ENCODE measurements at regions not wholly inside any gene's neighbourhood (a gene's known extent, or its start where the extent isn't known, plus 50 kb on each side); places are given as distances from the start of the nearest gene placed in this dataset.

- Histone ChIP-seq H3K27me3 (ENCODE audit: insufficient read depth, insufficient read length) (no peaks in the 10 kb centered on the region), H3K36me3 (ENCODE audit: insufficient read depth, insufficient read length, low read length) (no peaks in the 10 kb centered on the region), H3K9ac (ENCODE audit: insufficient read length, low read depth) (no peak overlapping the region), H3K4me3 (ENCODE audit: insufficient read length, low read depth) (no peak overlapping the region), H3K9me3 (ENCODE audit: insufficient read depth, low read length) (peaks cover 7% of the 10 kb centered on the region), H3K4me1 (ENCODE audit: insufficient read depth, insufficient read length) (no peaks in the 10 kb centered on the region)
- TF ChIP-seq SUZ12 (IDR thresholded peaks at IDR 0.05; ENCODE audit: extremely low read depth, insufficient read depth, insufficient read length) = no peak
- no peak for TF ChIP-seq YY1 (IDR thresholded peaks at IDR 0.05; ENCODE audit: insufficient read depth, insufficient read length)
- TF ChIP-seq ZNF274 (IDR thresholded peaks at IDR 0.05; ENCODE audit: low read depth, low read length) = no peak
- no peak for DNase-seq (ENCODE audit: low read depth, low spot score)
These were observed 73.9 kb upstream of the HK2 start for GRCh38 chr2:74759986-74760385.

GRCh38 chr2:74760875-74761630 is 72.9 kb upstream of the HK2 start:
- Histone ChIP-seq H3K36me3 (ENCODE audit: insufficient read depth, insufficient read length, low read length) (no peaks in the 10 kb centered on the region), H3K4me1 (ENCODE audit: insufficient read depth, insufficient read length) (no peaks in the 10 kb centered on the region), H3K27me3 (ENCODE audit: insufficient read depth, insufficient read length) (no peaks in the 10 kb centered on the region), H3K4me3 (ENCODE audit: insufficient read length, low read depth) (no peak overlapping the region), H3K9ac (ENCODE audit: insufficient read length, low read depth) (no peak overlapping the region), H3K9me3 (ENCODE audit: insufficient read depth, low read length) (peaks cover 7% of the 10 kb centered on the region)
- no peak for TF ChIP-seq SUZ12 (IDR thresholded peaks at IDR 0.05; ENCODE audit: extremely low read depth, insufficient read depth, insufficient read length)
- TF ChIP-seq ZNF274 (IDR thresholded peaks at IDR 0.05; ENCODE audit: low read depth, low read length) = no peak
- TF ChIP-seq YY1 (IDR thresholded peaks at IDR 0.05; ENCODE audit: insufficient read depth, insufficient read length) = no peak
- DNase-seq (ENCODE audit: low read depth, low spot score) = no peak

- no peaks in the 10 kb centered on the region for H3K36me3 ChIP-seq (ENCODE audit: insufficient read depth, insufficient read length, low read length)
- DNase-seq (ENCODE audit: low read depth, low spot score) = no peak
- no peak overlapping the region for H3K4me3 ChIP-seq (ENCODE audit: insufficient read length, low read depth)
- no peak overlapping the region for H3K9ac ChIP-seq (ENCODE audit: insufficient read length, low read depth)
- H3K4me1 ChIP-seq (ENCODE audit: insufficient read depth, insufficient read length) = no peaks in the 10 kb centered on the region
- H3K27me3 ChIP-seq (ENCODE audit: insufficient read depth, insufficient read length) = no peaks in the 10 kb centered on the region
- TF ChIP-seq ZNF274 (IDR thresholded peaks at IDR 0.05; ENCODE audit: low read depth, low read length) (no peak), SUZ12 (IDR thresholded peaks at IDR 0.05; ENCODE audit: extremely low read depth, insufficient read depth, insufficient read length) (no peak), YY1 (IDR thresholded peaks at IDR 0.05; ENCODE audit: insufficient read depth, insufficient read length) (no peak)
- H3K9me3 ChIP-seq (ENCODE audit: insufficient read depth, low read length) = peaks cover 3% of the 10 kb centered on the region; the same call in 1 of the 2 replicates
These were observed 71.1 kb upstream of the HK2 start for GRCh38 chr2:74762789-74763188.

GRCh38 chr2:74763962-74764428 is 69.9 kb upstream of the HK2 start:
- Histone ChIP-seq H3K4me3 (ENCODE audit: insufficient read length, low read depth) (no peak overlapping the region), H3K9ac (ENCODE audit: insufficient read length, low read depth) (no peak overlapping the region), H3K4me1 (ENCODE audit: insufficient read depth, insufficient read length) (no peaks in the 10 kb centered on the region), H3K27me3 (ENCODE audit: insufficient read depth, insufficient read length) (no peaks in the 10 kb centered on the region), H3K9me3 (ENCODE audit: insufficient read depth, low read length) (0 out of 2 replicates have a peak, but pooled peaks cover 3% of the 10 kb centered on the region), H3K36me3 (ENCODE audit: insufficient read depth, insufficient read length, low read length) (no peaks in the 10 kb centered on the region)
- no peak for DNase-seq (ENCODE audit: low read depth, low spot score)
- no peak for TF ChIP-seq SUZ12 (IDR thresholded peaks at IDR 0.05; ENCODE audit: extremely low read depth, insufficient read depth, insufficient read length)
- TF ChIP-seq ZNF274 (IDR thresholded peaks at IDR 0.05; ENCODE audit: low read depth, low read length) = no peak
- no peak for TF ChIP-seq YY1 (IDR thresholded peaks at IDR 0.05; ENCODE audit: insufficient read depth, insufficient read length)

GRCh38 chr2:74764429-74765272 is 69.3 kb upstream of the HK2 start:
- H3K27me3 ChIP-seq (ENCODE audit: insufficient read depth, insufficient read length) = no peaks in the 10 kb centered on the region
- 0 out of 2 replicates have a peak, but pooled peaks cover 3% of the 10 kb centered on the region for H3K9me3 ChIP-seq (ENCODE audit: insufficient read depth, low read length)
- no peak for TF ChIP-seq SUZ12 (IDR thresholded peaks at IDR 0.05; ENCODE audit: extremely low read depth, insufficient read depth, insufficient read length)
- TF ChIP-seq YY1 (IDR thresholded peaks at IDR 0.05; ENCODE audit: insufficient read depth, insufficient read length) = no peak
- no peak for TF ChIP-seq ZNF274 (IDR thresholded peaks at IDR 0.05; ENCODE audit: low read depth, low read length)
- H3K36me3 ChIP-seq (ENCODE audit: insufficient read depth, insufficient read length, low read length) = no peaks in the 10 kb centered on the region
- H3K4me3 ChIP-seq (ENCODE audit: insufficient read length, low read depth) = no peak overlapping the region
- no peak overlapping the region for H3K9ac ChIP-seq (ENCODE audit: insufficient read length, low read depth)
- DNase-seq (ENCODE audit: low read depth, low spot score) = no peak
- no peaks in the 10 kb centered on the region for H3K4me1 ChIP-seq (ENCODE audit: insufficient read depth, insufficient read length)

GRCh38 chr2:74766780-74767179 is 67.1 kb upstream of the HK2 start:
- TF ChIP-seq ZNF274 (IDR thresholded peaks at IDR 0.05; ENCODE audit: low read depth, low read length) (no peak), SUZ12 (IDR thresholded peaks at IDR 0.05; ENCODE audit: extremely low read depth, insufficient read depth, insufficient read length) (no peak), YY1 (IDR thresholded peaks at IDR 0.05; ENCODE audit: insufficient read depth, insufficient read length) (no peak)
- Histone ChIP-seq H3K4me1 (ENCODE audit: insufficient read depth, insufficient read length) (no peaks in the 10 kb centered on the region), H3K27me3 (ENCODE audit: insufficient read depth, insufficient read length) (no peaks in the 10 kb centered on the region), H3K9ac (ENCODE audit: insufficient read length, low read depth) (no peak overlapping the region), H3K36me3 (ENCODE audit: insufficient read depth, insufficient read length, low read length) (no peaks in the 10 kb centered on the region), H3K4me3 (ENCODE audit: insufficient read length, low read depth) (no peak overlapping the region), H3K9me3 (ENCODE audit: insufficient read depth, low read length) (0 out of 2 replicates have a peak, but pooled peaks cover 3% of the 10 kb centered on the region)
- no peak for DNase-seq (ENCODE audit: low read depth, low spot score)

GRCh38 chr2:74767618-74768017 is 66.3 kb upstream of the HK2 start:
- DNase-seq (ENCODE audit: low read depth, low spot score) = no peak
- Histone ChIP-seq H3K36me3 (ENCODE audit: insufficient read depth, insufficient read length, low read length) (no peaks in the 10 kb centered on the region), H3K9ac (ENCODE audit: insufficient read length, low read depth) (no peak overlapping the region), H3K4me1 (ENCODE audit: insufficient read depth, insufficient read length) (no peaks in the 10 kb centered on the region), H3K4me3 (ENCODE audit: insufficient read length, low read depth) (no peak overlapping the region), H3K27me3 (ENCODE audit: insufficient read depth, insufficient read length) (no peaks in the 10 kb centered on the region), H3K9me3 (ENCODE audit: insufficient read depth, low read length) (0 out of 2 replicates have a peak, but pooled peaks cover 3% of the 10 kb centered on the region)
- TF ChIP-seq YY1 (IDR thresholded peaks at IDR 0.05; ENCODE audit: insufficient read depth, insufficient read length) = no peak
- TF ChIP-seq SUZ12 (IDR thresholded peaks at IDR 0.05; ENCODE audit: extremely low read depth, insufficient read depth, insufficient read length) = no peak
- no peak for TF ChIP-seq ZNF274 (IDR thresholded peaks at IDR 0.05; ENCODE audit: low read depth, low read length)
